HG03095 (cell line): ENCODE measurements at regions not wholly inside any gene's neighbourhood (a gene's known extent, or its start where the extent isn't known, plus 50 kb on each side); places are given as distances from the start of the nearest gene placed in this dataset.

Experiments used
- ATAC-seq: cut with Tn5 transposase; IDR thresholded peaks from one replicate; pipeline ENCODE4 v1.9.1; 2021; ENCODE audit warnings: moderate library complexity; ENCODE audit not compliant: unreplicated experiment

- no peak for ATAC-seq
Observed at GRCh38 chr1:218135371-218135770, 149.7 kb upstream of the RRP15 start.

- no peak for ATAC-seq
Observed at GRCh38 chr1:218139761-218140160, 145.3 kb upstream of the RRP15 start.

- ATAC-seq, result no peak
Observed at GRCh38 chr1:218156595-218156994, 128.5 kb upstream of the RRP15 start.

GRCh38 chr1:218163371-218163770 lies 121.7 kb upstream of the RRP15 start:
- ATAC-seq, result no peak

GRCh38 chr1:218164111-218164929 lies 120.8 kb upstream of the RRP15 start:
- ATAC-seq, result peak; percentile 45

- peak; percentile 45 for ATAC-seq
Observed at GRCh38 chr1:218164930-218165700, 120.0 kb upstream of the RRP15 start.

- no peak for ATAC-seq
Observed at GRCh38 chr1:218165701-218166114, 119.4 kb upstream of the RRP15 start.

- ATAC-seq, result no peak
Observed at GRCh38 chr1:218166268-218166945, 118.7 kb upstream of the RRP15 start.

GRCh38 chr1:218171302-218171893 lies 113.7 kb upstream of the RRP15 start:
- ATAC-seq, result no peak

- ATAC-seq, result no peak
Observed at GRCh38 chr1:218182455-218182854, 102.6 kb upstream of the RRP15 start.

GRCh38 chr1:218200979-218201378 lies 84.1 kb upstream of the RRP15 start:
- ATAC-seq, result no peak

- no peak for ATAC-seq
Observed at GRCh38 chr1:218201601-218202000, 83.5 kb upstream of the RRP15 start.

GRCh38 chr1:218205721-218206120 lies 79.4 kb upstream of the RRP15 start:
- no peak for ATAC-seq

- no peak for ATAC-seq
Observed at GRCh38 chr1:218207194-218207593, 77.9 kb upstream of the RRP15 start.

GRCh38 chr1:218209351-218209861 lies 75.7 kb upstream of the RRP15 start:
- no peak for ATAC-seq

- no peak for ATAC-seq
Observed at GRCh38 chr1:218211241-218211640, 73.9 kb upstream of the RRP15 start.

GRCh38 chr1:218217040-218217439 lies 68.1 kb upstream of the RRP15 start:
- ATAC-seq, result no peak

- ATAC-seq, result no peak
Observed at GRCh38 chr1:218219460-218219859, 65.6 kb upstream of the RRP15 start.

GRCh38 chr1:218224101-218224500 lies 61.0 kb upstream of the RRP15 start:
- no peak for ATAC-seq

GRCh38 chr1:218226005-218226404 lies 59.1 kb upstream of the RRP15 start:
- ATAC-seq, result no peak
